Limb (tissue), 2 donors: ENCODE measurements at regions not wholly inside any gene's neighbourhood (a gene's known extent, or its start where the extent isn't known, plus 50 kb on each side); places are given as distances from the start of the nearest gene placed in this dataset.
A peak's percentile ranks its signal among the peaks of the same experiment; 100 is the strongest.

Source experiments
- DNase-seq, 2 donors: peaks; one replicate each; pipeline ENCODE4 v3.0.0-alpha.2; 2016; ENCODE audit errors: extremely low spot score in 2 of 2

DNA sequence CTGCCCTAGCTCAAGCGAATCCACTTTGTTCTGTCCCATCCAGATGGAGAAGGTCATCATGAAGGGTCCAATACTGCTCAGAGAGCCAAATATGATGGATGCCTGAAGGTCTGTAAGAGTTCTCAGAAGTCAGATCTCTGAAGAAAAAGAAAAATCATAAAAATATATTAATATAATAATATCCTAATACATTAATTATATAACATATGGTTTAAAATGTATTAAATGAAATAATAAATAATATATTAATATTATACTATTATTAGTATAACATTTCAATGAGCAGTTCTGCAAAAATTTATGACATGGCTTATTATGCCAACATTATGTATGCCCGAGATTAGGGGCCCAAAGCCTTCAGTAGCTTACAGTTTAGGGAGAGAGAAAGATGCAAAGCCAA lies 78.2 kb upstream of the GPR12 start:
- DNase-seq = no peak

DNA sequence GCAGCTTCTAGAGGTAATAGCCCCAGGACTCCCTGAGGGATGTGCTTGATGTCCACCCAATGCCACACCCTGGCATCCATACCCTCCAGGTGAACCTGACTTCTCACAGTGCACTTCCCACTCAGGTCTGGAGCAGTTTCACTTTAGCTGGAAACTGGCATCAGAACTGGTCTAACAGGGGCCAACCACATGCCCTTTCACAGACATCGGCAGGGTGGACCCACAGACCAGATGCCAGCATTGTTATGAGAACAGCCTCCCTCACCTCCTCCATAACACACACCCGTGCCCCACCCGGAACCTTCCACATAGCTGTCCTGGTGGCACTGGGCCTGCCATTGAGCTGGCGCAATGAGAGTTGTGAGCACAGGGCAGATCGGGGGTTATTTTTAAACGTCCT lies 77.4 kb upstream of the GPR12 start:
- DNase-seq = no peak

DNA sequence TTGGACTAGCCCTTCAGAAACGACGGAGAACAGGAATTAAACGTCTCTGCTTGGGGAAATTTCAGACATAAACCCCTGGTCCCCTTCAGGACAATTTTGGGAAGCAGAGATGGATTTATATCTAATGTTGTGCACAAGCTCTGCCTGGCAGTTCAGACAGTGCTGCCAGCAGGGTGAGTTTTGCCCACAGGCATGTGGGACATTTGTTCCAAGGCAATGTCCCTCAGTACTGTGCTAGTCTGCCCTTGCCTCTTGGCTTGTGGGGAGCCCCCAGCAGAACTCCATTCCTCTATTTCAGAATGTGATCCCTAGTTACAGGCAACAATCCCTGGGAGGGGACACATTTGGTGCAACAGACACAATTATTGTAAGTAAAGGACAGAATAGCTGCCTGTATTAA lies 76.5 kb upstream of the GPR12 start:
- no peak for DNase-seq

DNA sequence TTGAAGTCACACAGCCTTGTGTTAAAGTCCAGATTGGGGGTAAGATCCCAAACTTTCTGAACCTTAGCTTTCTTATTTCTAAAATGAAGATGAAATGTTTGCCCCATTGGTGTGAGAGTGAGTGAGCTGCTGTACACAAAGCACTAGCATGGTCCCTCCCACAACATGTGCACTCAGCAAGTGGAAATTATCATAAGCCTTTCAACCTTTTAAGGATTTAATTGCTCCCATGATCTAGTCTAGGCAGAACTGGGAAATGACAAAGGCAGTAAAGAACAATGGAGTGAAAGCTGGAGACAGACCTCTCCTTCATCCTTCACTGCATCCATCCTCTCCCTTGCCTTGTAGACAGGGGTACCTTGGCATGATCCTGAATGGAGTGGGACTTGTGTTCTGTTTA lies 76.0 kb upstream of the GPR12 start:
- DNase-seq = no peak

DNA sequence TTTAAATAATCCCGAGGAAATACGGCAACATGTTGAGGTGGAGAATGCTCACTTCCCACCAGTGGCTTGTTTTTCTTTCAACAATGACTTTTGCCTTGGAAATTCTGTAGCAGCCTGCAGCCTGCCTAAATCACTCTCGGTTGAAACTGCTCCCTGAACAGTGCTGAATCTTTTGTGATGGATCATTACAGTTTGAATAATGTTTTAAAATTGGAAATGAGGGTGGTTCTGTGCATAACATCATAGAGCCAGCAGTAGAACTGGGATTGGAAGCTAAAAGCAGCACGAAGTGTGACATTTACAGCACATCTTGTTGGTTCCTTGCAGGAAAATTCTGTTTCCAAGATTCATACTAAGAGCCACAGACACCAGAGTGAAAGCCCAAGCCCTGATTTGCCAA lies 74.1 kb upstream of the GPR12 start:
- no peak for DNase-seq

DNA sequence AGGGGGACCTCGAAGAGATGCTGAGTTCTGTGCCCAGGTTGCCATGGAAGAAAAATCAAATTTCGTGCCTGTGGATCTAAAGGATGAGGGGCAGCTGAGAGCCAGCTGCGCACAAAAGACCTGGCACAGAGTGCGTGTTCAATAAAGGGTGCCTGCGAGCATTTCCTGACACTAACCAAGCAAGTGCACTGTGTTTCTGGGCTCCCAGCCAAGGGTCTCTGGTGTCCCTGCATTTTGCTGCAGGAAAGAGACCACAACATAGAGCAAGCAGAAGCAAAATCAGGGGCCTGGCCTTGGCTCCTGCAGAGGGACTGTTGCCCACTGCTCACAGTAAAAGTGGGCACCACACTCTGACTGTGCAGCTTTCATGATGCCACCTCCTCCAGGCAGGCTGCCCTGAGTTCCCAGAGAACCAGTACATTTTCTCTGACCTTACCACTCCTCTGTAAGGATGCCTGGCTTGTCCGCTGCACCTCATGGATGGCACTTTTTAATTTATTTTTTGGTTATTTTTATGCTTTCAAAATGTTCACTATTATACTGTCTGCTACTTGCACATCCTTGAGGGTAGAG lies 70.8 kb upstream of the GPR12 start:
- no peak for DNase-seq

DNA sequence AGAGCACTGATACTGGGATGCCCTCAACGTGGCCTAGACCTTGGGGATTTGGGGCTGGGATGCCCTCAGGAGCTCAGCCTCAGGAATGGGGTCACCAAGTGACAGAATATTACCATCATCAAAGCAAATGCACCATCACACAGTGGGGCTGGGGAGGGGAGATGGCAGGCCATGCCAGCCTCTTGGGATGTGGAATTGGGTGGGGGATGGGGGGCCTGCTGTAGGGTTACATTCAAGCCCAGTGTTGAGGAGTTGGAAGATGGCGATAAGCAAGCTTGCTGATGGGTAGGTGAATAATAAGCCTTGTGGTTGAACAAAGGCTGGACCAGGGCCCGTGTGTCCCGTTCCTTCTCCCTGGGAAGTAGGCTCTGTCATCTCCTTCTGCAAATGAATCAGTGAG lies 69.1 kb upstream of the GPR12 start:
- no peak for DNase-seq

DNA sequence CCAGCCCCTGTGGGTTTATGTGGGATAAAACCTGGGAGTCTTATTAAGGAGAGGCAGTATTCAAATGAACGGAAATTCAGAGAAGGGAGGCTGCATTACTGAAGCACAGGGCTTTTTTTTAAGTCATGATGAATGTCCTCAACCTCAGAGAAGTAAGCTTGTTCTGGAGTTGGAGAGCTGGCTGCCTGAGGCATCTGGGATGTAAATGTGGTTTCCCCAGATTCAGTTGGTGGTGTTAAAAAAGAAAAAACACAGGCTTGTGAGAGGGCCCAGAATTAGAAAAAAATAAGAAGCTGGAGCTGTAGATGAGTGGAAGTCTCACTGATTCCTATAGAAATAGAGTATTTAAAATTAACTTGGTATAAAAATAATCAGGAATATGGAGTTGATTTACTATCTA lies 64.0 kb upstream of the GPR12 start:
- DNase-seq = no peak

DNA sequence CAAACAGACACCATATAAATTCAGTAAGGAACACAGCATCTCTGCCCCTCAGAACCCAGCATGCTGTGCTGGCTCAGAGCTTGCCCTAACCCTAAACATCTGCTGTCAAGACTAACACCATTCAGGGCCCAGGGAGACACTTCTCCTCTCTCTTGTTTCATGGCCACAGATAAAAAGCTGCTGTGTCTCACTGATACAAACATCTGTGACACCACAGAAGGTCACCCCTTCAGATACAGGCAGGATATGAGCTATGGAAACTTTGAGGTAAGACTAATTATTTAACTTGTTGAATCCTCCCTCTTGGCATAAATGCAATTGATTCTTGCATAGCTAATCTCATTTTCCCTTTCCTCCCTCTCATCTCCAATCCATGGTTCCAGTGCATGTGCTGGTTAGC lies 61.6 kb upstream of the GPR12 start:
- DNase-seq = no peak

DNA sequence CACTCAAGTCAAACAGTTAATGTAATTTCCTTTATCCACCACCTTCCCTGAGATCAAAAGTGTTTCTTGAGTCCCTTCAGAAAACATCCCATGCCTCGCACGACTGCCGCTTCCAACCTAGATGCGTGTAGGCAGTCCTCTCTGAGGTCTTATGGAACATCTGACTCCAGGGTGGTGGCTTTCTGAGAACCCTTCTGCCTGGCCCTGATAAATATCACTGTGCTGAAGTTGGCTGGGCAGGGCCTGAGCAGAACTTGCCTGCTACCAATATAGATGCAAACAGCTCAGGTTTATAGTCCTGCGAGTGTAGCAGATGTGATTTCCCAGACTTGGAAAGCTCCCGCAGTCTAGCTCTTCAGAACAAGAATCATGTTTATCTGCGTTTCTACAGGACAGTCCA lies 61.1 kb upstream of the GPR12 start:
- DNase-seq = no peak

DNA sequence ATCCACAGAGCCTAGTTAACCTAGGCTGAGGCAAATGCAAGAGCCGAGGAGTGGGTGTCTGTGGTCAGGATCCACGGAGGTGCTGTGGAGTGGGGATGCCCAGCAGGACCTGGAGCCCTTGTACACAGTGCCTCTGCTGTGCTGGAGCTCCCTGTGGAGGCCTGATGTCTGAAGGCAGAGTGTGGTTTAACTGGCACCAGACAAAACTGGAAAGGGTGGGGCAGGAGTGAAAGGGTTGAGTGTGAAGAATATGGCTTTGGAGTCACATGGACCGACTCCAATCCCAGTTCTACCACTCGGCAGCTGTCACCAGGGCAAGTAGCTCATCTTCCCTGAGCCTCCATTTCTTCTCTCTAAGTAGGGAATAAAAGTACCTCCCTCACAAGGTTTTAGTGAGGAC lies 60.3 kb upstream of the GPR12 start:
- no peak for DNase-seq

DNA sequence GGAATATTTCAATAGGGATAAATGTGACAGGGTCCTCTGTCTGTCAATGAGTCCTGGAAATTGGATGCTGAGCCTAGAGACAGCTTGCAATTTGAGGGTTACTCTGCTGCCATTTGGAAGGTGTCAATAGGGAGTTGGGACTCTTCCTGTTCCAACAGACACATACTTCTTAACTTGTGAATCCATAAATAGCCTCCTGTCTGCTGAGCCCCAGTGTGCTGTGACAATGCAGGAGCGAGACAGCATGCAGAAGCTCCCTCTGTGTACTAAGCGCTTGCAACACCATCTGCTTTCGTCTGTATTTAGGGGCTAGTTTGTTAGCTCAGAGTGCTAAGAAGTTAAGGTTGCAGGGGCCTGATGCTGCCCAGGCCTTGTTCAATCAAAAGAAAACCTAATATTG lies 58.5 kb upstream of the GPR12 start:
- DNase-seq = no peak

DNA sequence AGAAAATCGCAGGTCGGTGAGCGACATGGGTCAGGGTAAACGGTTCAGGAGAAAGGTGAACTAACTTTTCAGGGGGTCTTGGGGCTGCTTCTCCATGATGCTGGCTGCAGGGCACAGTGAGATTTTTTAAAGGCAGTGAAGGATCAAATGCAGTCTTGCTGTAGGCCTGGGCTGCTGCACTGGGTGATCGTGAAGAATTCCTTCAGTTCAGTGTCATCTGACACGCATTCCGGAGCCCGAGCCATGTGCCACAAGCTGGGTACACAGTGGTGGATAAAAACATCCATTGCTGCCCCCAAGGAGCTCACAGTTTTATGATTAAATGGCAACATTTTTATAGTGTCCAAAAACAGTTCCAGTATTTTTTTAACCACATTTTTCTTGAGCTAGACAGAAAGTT lies 56.3 kb upstream of the GPR12 start:
- no peak for DNase-seq

DNA sequence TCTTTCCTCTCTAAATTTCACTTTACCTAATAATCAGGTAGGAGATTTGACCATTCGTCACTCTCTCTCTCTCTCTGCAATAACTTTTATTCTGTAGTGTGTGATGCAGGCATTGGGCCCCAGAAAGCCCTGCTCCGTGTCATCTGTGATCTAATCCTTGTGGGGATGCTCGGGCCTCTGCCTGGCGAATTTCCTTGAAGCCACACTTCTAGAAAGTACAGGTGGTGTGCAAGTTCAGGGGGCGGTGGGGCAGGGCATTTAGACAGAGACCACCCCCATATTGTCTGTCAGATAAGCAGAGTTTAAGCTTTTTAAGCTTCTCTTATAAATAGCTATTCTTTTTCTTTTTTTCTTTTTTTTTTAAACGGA lies 53.4 kb upstream of the GPR12 start:
- DNase-seq = no peak

DNA sequence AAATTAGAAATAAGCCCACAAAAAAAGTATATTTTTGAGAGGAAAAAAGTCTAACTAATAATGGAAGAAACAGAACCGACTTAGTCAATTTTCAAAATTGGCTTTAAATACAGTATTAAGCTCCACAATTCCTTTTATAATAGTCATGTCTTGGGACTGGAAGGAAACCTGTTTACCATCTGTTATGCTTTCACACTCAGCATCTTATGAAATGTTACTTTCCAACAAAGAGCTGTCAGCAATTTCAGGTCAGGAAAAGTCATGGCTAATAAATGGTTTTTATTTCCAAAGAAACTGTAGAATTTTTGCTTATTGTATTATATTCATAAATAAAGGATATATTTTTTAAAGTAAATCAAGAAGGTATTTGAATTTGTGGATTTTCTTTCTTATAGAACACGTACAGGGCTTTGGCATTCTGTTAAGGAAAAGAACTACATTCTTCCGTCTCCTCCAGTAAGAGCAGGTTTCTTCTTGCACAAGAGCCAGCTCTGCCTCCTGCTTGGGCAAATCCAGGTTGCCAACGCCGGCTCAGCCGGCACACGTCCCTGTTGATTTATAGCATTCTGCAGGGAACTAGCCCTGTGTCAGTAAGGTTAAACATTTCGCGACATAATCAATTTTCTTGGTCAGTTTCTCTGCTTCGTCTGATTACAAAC lies 52.9 kb upstream of the GPR12 start:
- DNase-seq = peak in 1 of 2 donors; percentile 40

DNA sequence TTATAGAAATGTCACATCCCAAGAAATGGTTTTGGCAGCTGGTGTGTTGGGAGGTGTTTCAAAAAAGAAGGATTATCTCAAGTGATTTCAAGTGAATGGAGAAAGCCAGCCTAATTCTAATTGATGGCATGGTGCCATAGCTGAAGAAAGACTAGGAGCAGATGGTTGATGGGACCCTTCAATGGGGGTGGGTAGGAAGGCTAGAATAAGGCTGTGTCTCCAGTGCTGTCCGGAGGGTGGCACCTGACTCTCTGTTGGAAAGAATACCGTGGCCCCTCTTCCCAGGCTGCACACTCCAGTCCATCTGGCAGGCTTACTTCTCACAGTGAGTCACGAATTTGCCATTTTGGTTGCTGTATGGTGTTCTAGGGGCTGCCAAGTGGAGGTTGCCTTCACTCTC lies 51.0 kb upstream of the GPR12 start:
- DNase-seq = no peak
